Stimulated activated CD8-positive, alpha-beta memory T cell treated with anti-CD3 and anti-CD28 coated beads, Interleukin-12 subunit alpha, Interleukin-12 subunit beta, amount 100 ng/mL, for 1 hour (primary cell): ENCODE measurements at regions not wholly inside any gene's neighbourhood (a gene's known extent, or its start where the extent isn't known, plus 50 kb on each side); places are given as distances from the start of the nearest gene placed in this dataset.
"Not testable (repeated sequence)": the region's sequence is repeated elsewhere in the genome, so short reads cannot be mapped to it uniquely, and the experiment has no call there.

ENCODE experiments used
- DNase-seq: peaks from one replicate; pipeline ENCODE4 v3.0.0-alpha.2; 2020; ENCODE audit warnings: low read depth

DNA sequence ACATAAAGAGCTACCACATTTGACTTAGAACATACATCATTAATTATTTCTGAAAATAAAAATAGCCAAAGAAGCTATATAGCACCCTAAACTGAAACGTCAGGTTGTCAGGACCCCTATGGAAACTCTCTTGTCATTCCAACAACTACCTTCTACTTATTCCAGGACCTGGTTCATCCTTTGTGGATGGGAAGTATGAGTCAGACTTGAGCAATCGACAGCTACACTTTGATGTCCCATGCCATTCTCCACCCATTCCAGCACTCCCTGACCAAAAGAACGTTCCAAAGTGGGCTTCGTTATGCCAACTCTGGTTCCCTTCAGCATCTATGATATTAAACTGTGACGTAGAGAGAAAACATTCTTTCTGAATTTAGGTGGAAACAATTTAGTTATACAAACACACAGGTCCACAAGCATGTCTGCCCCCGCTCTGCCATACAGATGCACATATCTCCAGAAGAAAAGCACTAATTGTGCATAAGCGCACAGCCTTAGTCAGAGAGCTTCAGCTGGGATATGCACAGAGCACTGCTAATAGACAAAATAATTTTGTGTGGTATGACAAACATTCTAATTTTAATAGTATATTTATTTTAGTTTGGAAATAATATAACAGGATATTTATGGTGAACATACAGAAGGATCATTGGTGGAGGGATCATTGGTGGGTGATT lies 723.1 kb upstream of the B3GALT2 start:
- no peak for DNase-seq

DNA sequence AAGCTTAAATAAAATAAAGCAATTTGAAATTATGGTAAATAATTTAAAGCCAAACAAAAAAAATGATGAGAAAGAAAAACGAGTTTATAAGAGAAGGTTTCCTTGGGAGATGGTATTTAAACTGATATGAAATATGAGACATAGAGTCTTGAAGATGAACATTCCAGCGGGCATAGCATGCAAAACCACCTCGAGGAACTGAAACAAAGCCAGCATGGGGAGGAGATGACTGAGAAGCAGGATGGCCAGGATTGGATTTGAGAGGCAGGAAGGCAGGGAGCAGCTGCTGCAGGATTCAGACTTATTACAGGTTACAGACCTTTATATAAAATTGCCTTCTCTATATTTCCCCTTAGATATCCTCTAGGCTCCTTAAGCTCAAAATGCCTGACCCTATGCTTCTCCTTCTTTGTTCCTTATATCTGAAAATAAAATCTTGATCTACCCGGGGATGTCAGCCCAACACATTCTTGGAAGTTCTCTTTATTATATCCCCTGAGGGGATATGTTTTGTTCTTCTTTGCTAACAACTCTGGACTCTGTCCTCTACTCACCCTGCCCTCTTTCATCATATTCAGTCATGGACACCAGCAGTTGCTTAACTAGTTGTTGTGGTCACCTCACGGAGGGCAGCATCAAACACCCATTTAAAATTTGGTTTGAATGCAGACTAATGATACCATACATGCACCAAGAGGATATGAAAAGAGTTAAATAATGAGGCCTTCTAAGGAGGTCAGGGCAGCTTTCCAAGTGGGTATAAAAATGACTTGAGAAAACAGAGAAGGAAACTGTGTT lies 719.1 kb upstream of the B3GALT2 start:
- DNase-seq = no peak

DNA sequence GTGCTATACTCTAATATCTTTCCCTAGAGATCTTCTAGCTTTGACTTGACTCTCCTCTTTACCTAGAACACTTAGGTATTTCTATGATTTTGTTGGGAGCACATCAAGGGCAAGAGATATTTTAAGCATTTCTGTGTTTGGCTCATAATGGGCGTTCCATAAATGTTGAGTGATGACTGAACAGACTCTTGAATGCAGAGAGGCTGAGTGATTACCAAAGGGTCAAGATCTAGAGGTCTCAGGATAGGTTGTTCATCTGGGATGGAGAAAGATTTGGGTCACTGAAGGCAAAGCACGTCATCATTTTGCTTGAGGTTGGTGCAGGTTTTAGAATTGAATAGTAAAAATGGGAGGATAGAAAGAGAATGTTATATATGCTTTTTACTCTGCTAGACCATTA lies 705.4 kb upstream of the B3GALT2 start:
- DNase-seq = no peak

DNA sequence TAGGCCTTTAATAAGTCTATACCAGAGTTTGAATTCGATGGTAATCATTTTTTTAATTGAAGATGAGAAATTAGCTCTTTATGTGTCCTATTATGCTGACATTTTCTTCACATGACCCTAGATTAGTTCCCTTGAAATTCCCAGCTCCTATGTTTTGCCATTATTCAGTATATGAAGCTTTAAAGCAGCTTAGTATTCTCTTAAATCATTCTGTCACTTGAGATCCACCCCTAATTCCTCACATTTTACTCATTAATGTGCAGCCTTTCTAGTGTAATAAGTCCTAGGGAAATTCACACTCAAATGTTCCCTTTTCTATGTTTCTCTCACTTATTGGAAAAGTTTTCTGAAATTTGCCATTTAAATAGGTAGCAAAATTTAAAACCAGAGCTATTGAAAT lies 704.5 kb upstream of the B3GALT2 start:
- DNase-seq = no peak

DNA sequence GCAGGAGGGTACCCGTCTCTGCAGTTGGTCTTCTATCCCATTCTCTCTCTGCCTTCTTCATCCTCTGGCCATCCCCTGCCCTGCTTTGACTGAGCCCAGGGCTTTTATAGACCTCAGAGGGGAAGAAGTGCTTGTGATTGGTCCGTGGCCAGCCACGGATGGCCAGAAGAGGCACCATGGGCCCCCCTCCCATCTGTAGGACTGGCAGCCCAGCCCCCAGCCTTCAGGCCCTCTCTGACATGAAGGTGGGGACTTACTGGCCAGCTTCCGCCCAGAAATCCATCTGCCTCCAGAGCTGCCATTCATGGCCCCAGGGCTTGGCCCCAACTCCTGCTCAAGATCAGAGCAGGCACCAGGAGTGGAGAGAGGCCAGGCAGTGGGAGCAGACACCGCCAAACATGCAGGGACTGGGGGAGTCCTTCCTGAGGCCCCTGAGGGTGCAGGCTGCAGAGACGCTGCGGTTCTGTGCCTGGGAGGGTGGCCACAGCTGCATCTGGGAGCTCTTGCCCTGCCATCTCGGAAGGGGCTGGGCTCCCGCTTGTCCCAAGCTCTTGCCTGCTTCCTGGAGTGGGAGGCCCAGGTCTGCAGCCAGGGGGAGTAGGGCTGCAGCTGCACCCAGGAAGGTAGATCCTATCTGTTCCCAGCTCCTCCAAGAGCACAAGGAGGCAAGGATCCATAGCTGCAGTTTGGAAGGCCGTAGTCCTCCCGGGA lies 698.6 kb upstream of the B3GALT2 start:
- DNase-seq = no peak

DNA sequence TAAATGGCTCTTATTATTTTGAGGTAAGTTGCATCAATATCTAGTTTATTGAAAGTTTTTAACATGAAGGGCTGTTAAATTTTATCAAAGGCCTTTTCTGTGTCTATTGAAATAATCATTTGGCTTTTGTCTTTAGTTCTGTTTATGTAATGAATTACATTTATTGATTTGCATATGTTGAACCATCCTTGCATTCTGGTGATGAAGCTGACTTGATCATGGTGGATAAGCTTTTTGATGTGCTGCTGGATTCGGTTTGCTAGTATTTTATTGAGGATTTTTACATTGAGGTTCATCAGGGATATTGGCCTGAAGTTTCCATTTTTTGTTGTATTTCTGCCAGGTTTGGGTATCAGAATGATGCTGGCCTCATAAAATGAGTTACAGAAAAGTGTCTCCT lies 691.5 kb upstream of the B3GALT2 start:
- not testable (repeated sequence) for DNase-seq

DNA sequence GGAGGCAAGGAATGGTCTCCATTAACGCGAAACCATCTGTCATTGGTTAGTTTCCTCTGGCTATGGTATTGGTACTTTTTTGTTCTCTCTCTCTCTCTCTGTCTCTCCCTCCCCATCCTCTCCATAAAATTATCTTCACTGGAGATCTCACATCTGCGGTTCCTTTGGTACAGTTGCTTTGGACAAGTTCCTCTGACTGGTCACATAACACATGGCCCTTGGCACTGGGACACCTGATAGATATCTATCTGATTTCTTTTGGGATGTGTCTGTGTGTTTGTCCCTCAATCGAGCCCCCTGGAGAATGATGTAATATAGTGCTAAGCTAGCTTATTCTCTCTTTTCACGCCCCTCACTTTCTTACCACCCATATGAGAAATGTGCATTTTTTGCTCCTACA lies 682.0 kb upstream of the B3GALT2 start:
- DNase-seq = no peak

DNA sequence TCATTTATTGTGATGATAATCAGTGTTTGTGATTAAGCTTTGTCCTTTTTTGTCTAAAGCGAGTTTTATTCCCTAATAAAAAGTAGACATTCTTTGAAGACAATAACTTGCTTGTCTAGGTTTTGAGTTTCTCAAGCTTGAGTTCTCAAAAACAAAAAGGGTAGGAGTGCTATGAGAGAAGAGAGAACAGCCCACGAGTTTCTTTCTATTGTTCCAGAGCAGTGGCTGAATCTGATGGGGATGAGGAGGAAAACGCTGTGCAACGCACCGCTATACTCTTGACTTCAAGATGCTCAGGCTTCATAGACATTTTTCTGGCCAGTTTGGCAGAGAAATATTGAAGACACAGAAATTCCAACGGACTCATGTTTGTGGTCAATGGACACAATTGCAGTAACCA lies 669.8 kb upstream of the B3GALT2 start:
- no peak for DNase-seq

DNA sequence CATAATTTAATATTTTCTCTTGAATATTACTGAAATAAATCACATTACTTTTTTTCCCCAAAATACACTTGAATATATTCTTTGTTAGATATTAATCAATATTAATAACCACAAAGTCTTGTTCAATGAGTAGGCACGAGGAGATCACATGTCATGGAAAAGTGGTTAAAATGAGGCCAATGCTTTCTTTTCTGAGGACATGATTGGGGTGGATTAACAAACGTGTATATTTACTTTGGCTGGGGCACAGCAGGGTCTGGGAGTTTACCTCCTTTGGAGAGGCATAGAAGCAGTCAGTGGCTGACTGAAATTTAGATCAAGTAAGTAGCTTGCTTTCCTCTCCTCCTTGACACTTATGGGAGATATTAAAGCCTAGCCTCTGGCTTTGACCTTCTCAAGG lies 664.3 kb upstream of the B3GALT2 start:
- no peak for DNase-seq

DNA sequence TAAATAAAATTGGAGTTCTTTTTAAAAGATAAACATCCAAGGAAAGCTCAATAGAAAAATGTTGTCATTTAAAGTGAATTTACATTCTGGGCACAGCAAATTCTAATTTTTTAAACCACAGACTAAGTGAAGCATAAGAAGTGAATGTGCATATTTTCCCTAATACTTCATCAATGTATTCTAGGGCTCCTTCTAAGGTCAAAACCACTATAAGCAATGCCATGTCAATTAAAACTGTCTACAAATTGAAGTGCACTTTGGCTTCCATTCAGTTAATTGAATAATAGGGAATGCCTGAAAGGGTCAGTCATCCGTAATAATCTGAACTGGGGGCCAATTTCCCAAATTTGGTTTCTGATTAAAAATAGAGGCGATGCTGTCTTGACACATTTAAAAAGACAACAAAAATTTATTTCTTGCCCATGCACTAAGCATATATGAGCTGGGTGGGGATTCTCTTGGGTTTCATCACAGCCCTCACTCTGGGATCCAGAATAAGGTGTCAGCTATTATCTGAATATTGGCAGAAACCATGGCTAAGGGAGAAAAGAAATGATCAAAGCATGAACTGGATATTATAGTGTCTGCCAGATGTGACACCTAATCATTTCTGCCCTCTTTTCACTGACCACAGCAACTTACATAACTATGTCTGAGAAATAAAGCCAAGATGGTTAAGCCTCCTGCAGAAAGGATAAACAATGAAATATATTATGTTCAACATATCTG lies 660.6 kb upstream of the B3GALT2 start:
- DNase-seq = no peak

DNA sequence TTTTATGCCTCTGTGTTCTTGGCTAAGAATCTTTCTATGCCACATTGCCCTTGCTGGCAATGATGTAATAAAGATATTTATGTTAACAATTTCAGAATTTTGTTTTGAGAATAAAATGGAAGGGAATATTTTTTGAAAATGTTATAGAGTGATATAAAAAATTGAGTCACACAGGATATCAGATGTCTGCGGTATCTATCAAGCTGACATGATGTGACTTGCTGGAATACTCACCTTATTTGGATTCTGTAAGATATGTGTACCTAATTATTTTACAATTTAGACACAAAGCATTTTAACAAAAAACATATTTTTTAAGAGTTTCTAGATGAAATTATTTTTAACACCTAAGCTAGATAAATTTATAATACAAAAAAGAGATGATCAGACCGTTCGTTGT lies 660.0 kb upstream of the B3GALT2 start:
- no peak for DNase-seq

DNA sequence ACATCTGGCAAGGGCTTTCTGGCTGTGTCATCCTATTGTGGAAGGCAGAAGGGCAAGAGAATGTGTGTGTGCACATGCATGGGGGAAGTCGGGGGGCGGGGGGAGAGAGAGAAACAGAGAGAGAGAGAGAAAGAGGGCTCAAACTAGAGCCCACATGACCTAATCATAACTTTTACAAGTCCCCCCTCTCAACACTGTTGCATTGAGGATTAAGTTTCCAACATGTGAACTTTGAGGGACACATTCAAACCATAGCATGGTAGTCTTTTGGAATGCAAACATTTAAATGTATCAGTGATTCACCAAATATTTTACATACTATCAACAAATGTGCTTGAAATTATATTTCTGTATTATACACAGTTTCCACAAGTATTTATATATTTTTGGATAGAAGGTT lies 655.4 kb upstream of the B3GALT2 start:
- no peak for DNase-seq

DNA sequence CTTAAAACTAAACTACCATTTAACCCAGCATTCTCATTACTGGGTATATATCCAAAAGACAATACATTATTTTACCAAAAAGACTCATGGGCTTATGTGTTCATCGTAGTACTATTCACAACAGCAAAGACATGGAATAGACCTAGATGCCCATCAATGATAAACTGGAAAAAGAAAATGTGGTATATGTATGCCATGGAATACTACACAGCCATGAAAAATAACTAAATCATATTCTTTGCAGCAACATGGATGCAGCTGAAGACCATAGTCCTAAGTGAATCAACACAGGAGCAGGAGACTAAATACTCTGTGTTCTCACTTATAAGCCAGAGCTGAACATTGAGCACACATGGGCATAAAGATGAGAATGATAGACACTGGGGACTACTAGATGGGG lies 645.1 kb upstream of the B3GALT2 start:
- no peak for DNase-seq

DNA sequence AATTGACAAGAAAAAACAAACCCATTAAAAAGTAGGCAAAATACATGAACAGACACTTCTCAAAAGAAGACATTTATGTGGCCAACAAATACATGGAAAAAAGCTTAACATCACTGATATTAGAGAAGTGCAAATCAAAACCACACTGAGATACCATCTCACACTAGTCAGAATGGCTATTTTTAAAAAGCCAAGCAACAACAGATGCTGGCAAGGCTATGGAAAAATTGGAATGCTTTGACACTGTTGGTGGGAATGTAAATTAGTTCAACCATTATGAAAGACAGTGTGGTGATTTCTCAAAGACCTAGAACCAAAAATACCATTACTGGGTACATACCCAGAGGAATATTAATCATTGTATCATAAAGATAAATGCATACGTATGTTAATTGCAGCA lies 641.1 kb upstream of the B3GALT2 start:
- no peak for DNase-seq

DNA sequence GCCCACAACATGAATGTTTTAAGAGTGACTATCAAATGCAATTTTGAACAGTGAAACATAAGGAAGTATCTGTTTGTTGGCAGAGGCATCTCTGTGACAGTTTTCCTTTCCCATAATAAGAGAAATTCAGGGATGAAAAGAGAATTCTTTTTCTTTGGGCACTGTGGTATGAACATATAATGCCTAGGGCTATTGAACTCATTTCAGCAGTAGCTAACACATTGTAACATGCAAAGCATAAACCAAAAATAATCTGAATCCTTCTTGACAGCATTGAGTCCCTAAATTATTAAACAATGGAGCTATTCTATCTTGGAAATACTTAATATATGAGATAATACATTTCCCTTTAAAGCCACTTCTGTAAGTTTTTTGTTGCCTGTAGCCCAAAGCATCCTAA lies 633.0 kb upstream of the B3GALT2 start:
- DNase-seq = no peak

DNA sequence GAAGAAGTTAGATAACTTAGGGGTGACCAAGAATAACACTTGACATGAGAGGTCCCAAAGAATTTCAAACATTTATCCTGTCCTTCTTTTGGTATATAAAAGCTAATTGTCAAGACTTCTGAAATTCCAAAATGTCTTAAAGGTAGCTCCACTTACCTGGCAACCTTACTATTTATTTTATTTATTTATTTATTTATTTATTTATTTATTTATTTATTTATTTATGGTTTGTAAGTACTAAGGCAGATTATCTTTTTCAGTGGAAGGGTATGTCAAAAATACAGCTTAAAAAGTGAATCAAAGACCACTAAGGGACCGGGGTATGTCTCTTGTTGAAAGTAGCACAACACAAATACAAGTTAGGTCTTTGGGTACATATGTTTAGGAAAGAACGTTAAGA lies 620.8 kb upstream of the B3GALT2 start:
- DNase-seq = no peak

DNA sequence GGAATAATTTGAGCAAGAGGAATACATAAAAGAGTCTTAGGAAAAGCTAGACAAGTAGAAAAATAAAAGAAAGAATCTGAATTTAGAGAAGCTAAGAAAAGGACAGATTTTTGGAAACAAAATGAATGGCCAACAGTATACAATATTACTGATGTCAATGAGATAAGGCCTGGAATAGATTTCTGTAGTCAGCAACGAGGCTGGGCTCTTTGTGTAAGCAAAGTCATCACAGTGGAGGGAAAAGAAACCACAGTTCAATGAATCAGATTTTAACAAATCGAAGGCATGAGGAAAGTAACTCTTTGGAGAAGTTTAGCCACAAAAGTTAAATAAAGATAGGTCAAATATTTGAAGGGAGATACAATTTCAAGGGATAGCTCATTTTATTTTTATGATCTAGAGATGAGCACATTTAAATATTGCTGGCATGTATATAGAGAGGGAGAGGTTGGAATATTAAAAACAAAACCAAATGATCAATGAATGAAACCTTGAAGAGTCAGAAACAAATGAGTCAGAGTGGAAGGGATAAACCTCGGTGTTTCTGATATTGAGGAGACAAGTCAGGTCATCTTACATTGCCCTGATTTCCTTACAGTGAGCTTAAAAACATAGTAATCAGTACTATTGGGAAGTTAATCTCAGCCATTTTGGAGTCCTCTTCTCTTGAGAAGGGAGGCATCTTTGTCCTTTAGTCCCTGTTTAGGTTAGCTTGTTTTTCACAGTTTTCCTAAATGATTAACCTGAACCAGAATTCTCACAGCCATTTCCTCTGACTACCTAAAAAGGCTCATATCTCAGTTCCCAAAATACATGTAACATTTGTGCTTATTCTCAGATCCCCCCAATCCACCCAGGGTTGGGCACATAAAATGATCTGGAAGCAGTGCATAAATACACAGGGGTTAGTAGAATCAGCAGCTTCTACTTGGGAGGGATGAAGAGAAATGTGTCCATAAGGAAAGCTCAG lies 620.0 kb upstream of the B3GALT2 start:
- no peak for DNase-seq

DNA sequence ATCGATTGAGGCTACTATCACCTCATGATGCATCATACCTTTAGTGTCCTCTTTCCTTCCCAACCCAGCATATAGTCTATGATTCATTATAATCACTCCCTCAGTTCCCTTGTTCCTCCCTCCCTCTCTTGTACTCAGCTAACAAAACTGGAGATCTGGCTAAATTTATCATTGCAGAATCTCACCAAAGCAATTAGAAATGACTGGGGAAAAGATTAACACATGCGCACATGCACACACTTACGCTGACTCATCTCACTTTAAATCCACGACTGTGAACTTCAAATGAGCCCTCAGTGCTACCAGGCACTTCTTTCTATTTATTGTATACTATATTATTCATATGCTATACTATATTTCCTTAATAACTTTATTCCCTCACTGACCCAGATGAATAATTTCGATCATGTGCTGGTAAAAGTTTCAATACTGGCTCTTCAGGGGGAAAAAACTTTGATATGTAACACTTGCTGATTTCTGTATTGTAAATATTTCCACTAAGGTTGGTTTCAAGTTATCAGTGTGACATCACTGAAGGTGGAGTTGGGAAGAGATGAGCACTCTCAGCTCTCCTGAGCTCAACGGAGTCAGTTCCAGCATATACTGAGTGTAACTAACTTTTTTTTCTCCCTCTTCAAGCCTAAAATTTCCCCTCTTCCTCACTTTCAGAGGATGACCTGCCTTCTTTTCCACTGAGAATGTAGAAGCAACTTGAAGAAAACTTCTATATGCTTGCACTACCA lies 613.7 kb upstream of the B3GALT2 start:
- DNase-seq = no peak

DNA sequence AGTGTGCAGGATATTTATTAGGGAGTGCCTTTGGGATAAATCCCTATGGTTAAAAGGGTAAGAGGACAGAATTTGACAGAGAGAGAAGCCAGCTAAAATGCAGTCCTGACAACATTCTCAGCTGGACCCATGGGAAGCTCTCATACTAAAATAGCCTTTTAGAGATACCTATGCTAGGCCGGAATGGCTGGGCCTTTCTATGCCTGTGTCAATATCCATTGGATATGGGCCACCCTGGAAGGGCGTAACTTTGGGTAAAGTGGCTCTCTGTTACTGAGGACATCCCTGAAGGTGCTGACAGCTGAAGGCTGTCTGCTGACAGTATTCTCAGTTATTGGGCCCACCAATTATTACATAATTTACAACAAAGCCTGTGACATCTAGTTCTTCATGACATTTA lies 613.0 kb upstream of the B3GALT2 start:
- DNase-seq = no peak

DNA sequence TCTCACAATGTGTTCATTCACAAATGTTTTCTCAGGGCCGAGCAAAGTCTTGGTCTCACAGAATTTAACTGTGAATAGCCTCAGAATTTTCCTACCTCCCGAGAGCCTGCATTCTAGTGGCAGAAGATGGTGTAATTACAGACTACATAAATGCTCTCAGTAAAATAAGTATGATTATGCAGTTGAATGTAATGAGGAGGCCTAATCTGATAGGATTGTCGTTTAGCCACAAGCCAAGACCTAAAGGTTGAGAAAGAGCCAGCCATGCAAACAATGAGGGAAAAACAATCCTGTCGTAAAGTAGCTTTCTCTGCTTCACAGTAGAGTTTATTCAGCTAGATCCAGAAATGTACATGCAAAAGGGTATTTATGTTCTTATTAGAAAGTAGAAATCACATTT lies 607.8 kb upstream of the B3GALT2 start:
- no peak for DNase-seq

DNA sequence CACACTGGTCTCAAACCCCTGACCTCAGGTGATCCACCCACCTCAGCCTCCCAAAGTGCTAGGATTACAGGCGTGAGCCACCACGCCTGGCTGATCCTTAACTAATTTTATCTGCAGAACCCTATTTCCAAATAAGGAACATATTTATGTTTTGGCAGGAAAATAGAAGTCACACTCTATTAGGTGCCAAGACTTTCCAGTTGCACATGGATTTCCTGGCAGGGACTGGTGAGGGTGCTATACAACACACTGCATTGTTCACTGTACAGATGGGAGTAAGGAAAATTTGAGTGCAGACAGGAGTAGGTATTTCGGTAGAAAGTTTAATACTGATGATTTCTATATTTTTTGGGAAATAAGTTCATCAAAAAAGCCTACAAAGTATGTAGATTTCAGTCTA lies 605.3 kb upstream of the B3GALT2 start:
- no peak for DNase-seq
